ENCODE measurements at regions not wholly inside any gene's neighbourhood (a gene's known extent, or its start where the extent isn't known, plus 50 kb on each side); places are given as distances from the start of the nearest gene placed in this dataset.

DNA sequence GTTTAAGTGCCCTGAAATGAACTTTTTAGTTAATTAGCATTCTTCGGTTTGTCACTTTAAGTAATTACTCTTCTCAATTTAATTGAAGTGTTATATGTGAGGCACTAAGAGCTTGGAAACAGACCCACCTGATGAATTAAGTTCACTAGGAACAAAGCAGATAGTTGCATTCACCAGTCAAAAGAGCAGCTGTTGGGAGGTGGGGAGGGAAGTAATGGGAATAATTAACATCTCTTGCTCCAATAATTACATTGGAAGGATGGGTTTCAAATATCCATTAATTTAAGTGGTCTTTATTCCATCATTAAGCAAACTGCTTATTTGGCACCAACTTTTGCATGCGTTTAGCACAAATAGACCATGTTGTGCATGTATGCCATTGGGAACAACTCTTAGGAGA, 667.2 kb downstream of the GALC start:
- Mint-ChIP-seq H3K27me3 (no peaks in the 10 kb centered on the region), H3K4me1 (ENCODE audit: low read depth) (no peaks in the 10 kb centered on the region), H3K4me3 (no peak overlapping the region), H3K36me3 (ENCODE audit: low read depth) (no peaks in the 10 kb centered on the region), H3K27ac (no peak overlapping the region), H3K9me3 (peaks cover 9% of the 10 kb centered on the region)
- no peak for ATAC-seq (ENCODE audit: poor library complexity)
- Histone ChIP-seq H3K9me3 (ENCODE audit: control insufficient read depth in 1 of 2, insufficient read depth in 1 of 2, low read length in 2 of 2) (no peaks in the 10 kb centered on the region), H3K27ac (ENCODE audit: low read depth in 1 of 2, low read length in 2 of 2) (no peak overlapping the region), H3K27me3 (ENCODE audit: control insufficient read depth in 1 of 2, insufficient read depth in 2 of 2, low read length in 2 of 2) (no peaks in the 10 kb centered on the region), H3K4me3 (ENCODE audit: low read length) (no peak overlapping the region), H3K4me1 (ENCODE audit: insufficient read depth, low read length) (no peaks in the 10 kb centered on the region), H3K36me3 (ENCODE audit: insufficient read depth, low read length) (no peaks in the 10 kb centered on the region)
- TF ChIP-seq, protein P1, sequence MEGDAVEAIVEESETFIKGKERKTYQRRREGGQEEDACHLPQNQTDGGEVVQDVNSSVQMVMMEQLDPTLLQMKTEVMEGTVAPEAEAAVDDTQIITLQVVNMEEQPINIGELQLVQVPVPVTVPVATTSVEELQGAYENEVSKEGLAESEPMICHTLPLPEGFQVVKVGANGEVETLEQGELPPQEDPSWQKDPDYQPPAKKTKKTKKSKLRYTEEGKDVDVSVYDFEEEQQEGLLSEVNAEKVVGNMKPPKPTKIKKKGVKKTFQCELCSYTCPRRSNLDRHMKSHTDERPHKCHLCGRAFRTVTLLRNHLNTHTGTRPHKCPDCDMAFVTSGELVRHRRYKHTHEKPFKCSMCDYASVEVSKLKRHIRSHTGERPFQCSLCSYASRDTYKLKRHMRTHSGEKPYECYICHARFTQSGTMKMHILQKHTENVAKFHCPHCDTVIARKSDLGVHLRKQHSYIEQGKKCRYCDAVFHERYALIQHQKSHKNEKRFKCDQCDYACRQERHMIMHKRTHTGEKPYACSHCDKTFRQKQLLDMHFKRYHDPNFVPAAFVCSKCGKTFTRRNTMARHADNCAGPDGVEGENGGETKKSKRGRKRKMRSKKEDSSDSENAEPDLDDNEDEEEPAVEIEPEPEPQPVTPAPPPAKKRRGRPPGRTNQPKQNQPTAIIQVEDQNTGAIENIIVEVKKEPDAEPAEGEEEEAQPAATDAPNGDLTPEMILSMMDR (IDR thresholded peaks at IDR 0.05), result no peak
- POLR2A ChIA-PET, result no interaction called here
- CTCF ChIA-PET, result no interaction called here
- intact Hi-C loops (cut with DNase I, micrococcal nuclease), result no loop called here
- no peak for DNase-seq

DNA sequence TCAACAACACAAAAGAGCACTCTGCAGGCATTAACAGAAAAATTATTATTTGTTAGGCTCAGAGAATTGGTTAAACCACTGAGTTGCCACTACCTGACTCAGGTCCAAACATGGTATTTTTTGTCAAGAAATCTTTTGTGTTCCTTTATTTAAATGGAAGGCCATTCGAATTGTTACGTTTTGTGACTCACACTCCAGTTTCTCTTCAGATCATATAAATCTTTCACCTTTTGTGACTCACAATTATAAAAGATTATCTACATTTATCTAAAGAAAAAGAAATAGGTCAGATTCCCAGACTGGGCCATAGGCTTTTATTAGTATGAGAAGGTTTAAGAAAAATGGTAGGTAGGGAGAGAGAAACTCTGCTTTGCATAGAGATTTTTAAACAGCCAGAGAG, 669.8 kb downstream of the GALC start:
- no peaks in the 10 kb centered on the region for H3K27me3 Mint-ChIP-seq
- no peaks in the 10 kb centered on the region for H3K4me1 Mint-ChIP-seq (ENCODE audit: low read depth)
- H3K27ac Mint-ChIP-seq, result no peak overlapping the region
- ATAC-seq (ENCODE audit: poor library complexity), result no peak
- H3K9me3 Mint-ChIP-seq, result peaks cover 7% of the 10 kb centered on the region
- TF ChIP-seq, protein P1 (IDR thresholded peaks at IDR 0.05), result no peak
- CTCF ChIA-PET, result no interaction called here
- H3K4me1 ChIP-seq (ENCODE audit: insufficient read depth, low read length), result no peaks in the 10 kb centered on the region
- no peak overlapping the region for H3K4me3 Mint-ChIP-seq
- no peak overlapping the region for H3K4me3 ChIP-seq (ENCODE audit: low read length)
- no peak for DNase-seq
- no peaks in the 10 kb centered on the region for H3K9me3 ChIP-seq (ENCODE audit: control insufficient read depth in 1 of 2, insufficient read depth in 1 of 2, low read length in 2 of 2)
- POLR2A ChIA-PET, result no interaction called here
- H3K27me3 ChIP-seq (ENCODE audit: control insufficient read depth in 1 of 2, insufficient read depth in 2 of 2, low read length in 2 of 2), result no peaks in the 10 kb centered on the region
- no peak overlapping the region for H3K27ac ChIP-seq (ENCODE audit: low read depth in 1 of 2, low read length in 2 of 2)
- intact Hi-C loops (cut with DNase I, micrococcal nuclease), result no loop called here
- H3K36me3 Mint-ChIP-seq (ENCODE audit: low read depth), result no peaks in the 10 kb centered on the region
- H3K36me3 ChIP-seq (ENCODE audit: insufficient read depth, low read length), result no peaks in the 10 kb centered on the region

DNA sequence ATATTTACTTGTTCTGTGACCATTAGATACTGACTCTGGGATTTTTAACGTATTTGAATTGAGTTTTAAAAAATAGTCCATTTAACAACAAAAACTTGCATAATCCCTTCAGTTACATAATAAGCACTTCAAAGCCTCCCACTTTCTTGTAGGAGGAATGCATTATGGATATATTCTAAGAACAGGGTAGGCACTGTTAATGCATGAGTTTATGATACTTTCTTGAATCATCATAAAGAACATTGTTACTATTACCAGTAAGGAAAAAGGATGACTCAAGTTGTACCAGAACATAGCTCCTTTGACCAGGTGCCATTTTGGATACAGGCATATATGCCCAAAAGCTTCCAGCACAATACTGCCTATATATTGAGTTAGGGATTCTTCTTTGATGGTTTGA, 671.4 kb downstream of the GALC start:
- Mint-ChIP-seq H3K27ac (no peak overlapping the region), H3K4me3 (no peak overlapping the region), H3K9me3 (peaks cover 7% of the 10 kb centered on the region), H3K27me3 (no peaks in the 10 kb centered on the region), H3K4me1 (ENCODE audit: low read depth) (no peaks in the 10 kb centered on the region), H3K36me3 (ENCODE audit: low read depth) (no peaks in the 10 kb centered on the region)
- Histone ChIP-seq H3K4me3 (ENCODE audit: low read length) (no peak overlapping the region), H3K4me1 (ENCODE audit: insufficient read depth, low read length) (no peaks in the 10 kb centered on the region), H3K27me3 (ENCODE audit: control insufficient read depth in 1 of 2, insufficient read depth in 2 of 2, low read length in 2 of 2) (no peaks in the 10 kb centered on the region), H3K9me3 (ENCODE audit: control insufficient read depth in 1 of 2, insufficient read depth in 1 of 2, low read length in 2 of 2) (no peaks in the 10 kb centered on the region), H3K27ac (ENCODE audit: low read depth in 1 of 2, low read length in 2 of 2) (no peak overlapping the region), H3K36me3 (ENCODE audit: insufficient read depth, low read length) (no peaks in the 10 kb centered on the region)
- TF ChIP-seq, protein P1 (IDR thresholded peaks at IDR 0.05), result no peak
- CTCF ChIA-PET, result no interaction called here
- intact Hi-C loops (cut with DNase I, micrococcal nuclease), result no loop called here
- no peak for ATAC-seq (ENCODE audit: poor library complexity)
- DNase-seq, result no peak
- POLR2A ChIA-PET, result no interaction called here
